Activated CD4-positive, CD25-positive, alpha-beta regulatory T cell (primary cell): ENCODE measurements at regions not wholly inside any gene's neighbourhood (a gene's known extent, or its start where the extent isn't known, plus 50 kb on each side); places are given as distances from the start of the nearest gene placed in this dataset.
"Not testable (repeated sequence)": the region's sequence is repeated elsewhere in the genome, so short reads cannot be mapped to it uniquely, and the experiment has no call there.

Experiments used
- DNase-seq, 4 experiments: peaks; one replicate each; lab custom pipeline; 2025; lab: John Stamatoyannopoulos, UW

GRCh38 chr6:139754898-139755775, 380.7 kb upstream of the CITED2 start:
- DNase-seq = no peak

- DNase-seq = no peak
Observed at GRCh38 chr6:139753198-139753861, 378.9 kb upstream of the CITED2 start.

GRCh38 chr6:139752086-139752485, 377.6 kb upstream of the CITED2 start:
- DNase-seq = no peak

GRCh38 chr6:139751179-139751578, 376.7 kb upstream of the CITED2 start:
- DNase-seq = no peak

- no peak for DNase-seq
Observed at GRCh38 chr6:139748353-139749146, 374.1 kb upstream of the CITED2 start.

GRCh38 chr6:139747154-139747553, 372.7 kb upstream of the CITED2 start:
- DNase-seq = no peak

- no peak for DNase-seq
Observed at GRCh38 chr6:139744891-139745290, 370.4 kb upstream of the CITED2 start.

GRCh38 chr6:139743664-139744437, 369.4 kb upstream of the CITED2 start:
- DNase-seq = no peak

- no peak for DNase-seq
Observed at GRCh38 chr6:139742671-139743070, 368.2 kb upstream of the CITED2 start.

- no peak for DNase-seq
Observed at GRCh38 chr6:139738801-139739455, 364.5 kb upstream of the CITED2 start.

GRCh38 chr6:139736325-139736906, 362.0 kb upstream of the CITED2 start:
- no peak for DNase-seq

GRCh38 chr6:139732451-139732850, 358.0 kb upstream of the CITED2 start:
- DNase-seq = no peak

- no peak for DNase-seq
Observed at GRCh38 chr6:139730340-139730974, 356.0 kb upstream of the CITED2 start.

- DNase-seq = no peak
Observed at GRCh38 chr6:139728876-139729427, 354.5 kb upstream of the CITED2 start.

- DNase-seq = not testable (repeated sequence)
Observed at GRCh38 chr6:139726272-139726671, 351.8 kb upstream of the CITED2 start.

GRCh38 chr6:139722530-139722929, 348.1 kb upstream of the CITED2 start:
- DNase-seq = no peak

- no peak for DNase-seq
Observed at GRCh38 chr6:139721954-139722353, 347.5 kb upstream of the CITED2 start.

GRCh38 chr6:139713900-139714506, 339.6 kb upstream of the CITED2 start:
- no peak for DNase-seq

GRCh38 chr6:139713424-139713823, 339.0 kb upstream of the CITED2 start:
- DNase-seq = no peak

GRCh38 chr6:139712830-139713229, 338.4 kb upstream of the CITED2 start:
- no peak for DNase-seq
